ENCODE measurements at regions not wholly inside any gene's neighbourhood (a gene's known extent, or its start where the extent isn't known, plus 50 kb on each side); places are given as distances from the start of the nearest gene placed in this dataset.

GRCh38 chr9:29445751-29446150 is 1872.5 kb upstream of the C9orf72 start:
- H3K4me1 ChIP-seq (ENCODE audit: control insufficient read depth in 1 of 2, insufficient read depth in 2 of 2, low read length in 2 of 2) = no peaks in the 10 kb centered on the region
- H4K20me1 ChIP-seq (ENCODE audit: insufficient read depth) = no peaks in the 10 kb centered on the region
- TF ChIP-seq POLR2A (IDR thresholded peaks at IDR 0.05; ENCODE audit: borderline replicate concordance, extremely low read depth, insufficient read depth, insufficient read length) = no peak
- no peak for TF ChIP-seq REST (IDR thresholded peaks at IDR 0.05; ENCODE audit: low read depth)
- TF ChIP-seq ZBTB33 (IDR thresholded peaks at IDR 0.05; ENCODE audit: extremely low read depth, insufficient replicate concordance, low read length) = no peak
- no peak for TF ChIP-seq ZNF274 (IDR thresholded peaks at IDR 0.05; ENCODE audit: low read depth, low read length)
- no peak for TF ChIP-seq CEBPB (IDR thresholded peaks at IDR 0.05; ENCODE audit: low read depth)
- no peak for TF ChIP-seq MAX (IDR thresholded peaks at IDR 0.05)
- no peak for TF ChIP-seq EZH2 (IDR thresholded peaks at IDR 0.05)
- TF ChIP-seq EZH2phosphoT487 (IDR thresholded peaks at IDR 0.05; ENCODE audit: borderline replicate concordance) = no peak
- no peak for TF ChIP-seq YY1 (IDR thresholded peaks at IDR 0.05; ENCODE audit: extremely low read depth, insufficient replicate concordance, low read depth, low read length)
- TF ChIP-seq EGR1 (IDR thresholded peaks at IDR 0.05; ENCODE audit: low read depth) = no peak
- no peak for TF ChIP-seq SRF (IDR thresholded peaks at IDR 0.05; ENCODE audit: low read depth)
- TF ChIP-seq POLR2AphosphoS5 (IDR thresholded peaks at IDR 0.05; ENCODE audit: low read depth, low read length) = no peak
- no peak for TF ChIP-seq ATF3 (IDR thresholded peaks at IDR 0.05)
- TF ChIP-seq CTCF (IDR thresholded peaks at IDR 0.05 in 2 of 3, conservative IDR thresholded peaks at IDR 0.05 in 1 of 3; ENCODE audit: borderline replicate concordance in 1 of 3, insufficient read depth in 1 of 3, low read depth in 2 of 3, low read length in 2 of 3) = no peak
- no peak for TF ChIP-seq TCF7L2 (IDR thresholded peaks at IDR 0.05; ENCODE audit: borderline replicate concordance, extremely low read depth, insufficient read depth, insufficient read length)
- TF ChIP-seq SP1 (IDR thresholded peaks at IDR 0.05; ENCODE audit: low read depth) = no peak
- TF ChIP-seq CBX3 (IDR thresholded peaks at IDR 0.05; ENCODE audit: low read depth) = no peak
- TF ChIP-seq ZFX (IDR thresholded peaks at IDR 0.05) = no peak
- no peak overlapping the region for H3K9ac ChIP-seq (ENCODE audit: low read length)
- H3K27ac ChIP-seq (ENCODE audit: low read depth, low read length) = no peak overlapping the region
- intact Hi-C loops (cut with micrococcal nuclease) = no loop called here
- no peak for ATAC-seq
- H3K79me2 ChIP-seq (ENCODE audit: insufficient read depth, low read length) = no peaks in the 10 kb centered on the region
- POLR2A ChIA-PET = no interaction called here
- no peak overlapping the region for H2AFZ ChIP-seq (ENCODE audit: low read depth, low read length, poor library complexity, severe bottlenecking)
- H3K9me3 ChIP-seq (ENCODE audit: control insufficient read depth in 1 of 2, insufficient read depth in 1 of 2, low read depth in 1 of 2, low read length in 2 of 2) = peaks cover 0 to 8% of the 10 kb centered on the region in 2 experiments; a peak in 1 of 4 replicates
- H3K36me3 ChIP-seq (ENCODE audit: control insufficient read depth in 1 of 2, insufficient read depth in 2 of 2, low read length in 2 of 2) = no peaks in the 10 kb centered on the region
- no TSS peak for BruUV-seq (replicated peaks)
- no peak overlapping the region for H3K4me3 ChIP-seq (replicated peaks in 1 of 2; ENCODE audit: low read depth in 1 of 2, low read length in 2 of 2)
- no peaks in the 10 kb centered on the region for H3K9me2 ChIP-seq (ENCODE audit: insufficient read depth)
- CTCF ChIA-PET = no interaction called here
- no peak for DNase-seq (ENCODE audit: low read depth, low spot score)
- no peak overlapping the region for H3K4me2 ChIP-seq (ENCODE audit: low read length)
- RAD21 ChIA-PET (ENCODE audit: low non-redundant PET in 1 of 2, low total read pairs in 2 of 2, uncharacterized antibody in 2 of 2, unreplicated experiment in 2 of 2) = no interaction called here
- no peaks in the 10 kb centered on the region for H3K27me3 ChIP-seq (ENCODE audit: insufficient read depth, low read length)
